ENCODE measurements at regions not wholly inside any gene's neighbourhood (a gene's known extent, or its start where the extent isn't known, plus 50 kb on each side); places are given as distances from the start of the nearest gene placed in this dataset.

DNA sequence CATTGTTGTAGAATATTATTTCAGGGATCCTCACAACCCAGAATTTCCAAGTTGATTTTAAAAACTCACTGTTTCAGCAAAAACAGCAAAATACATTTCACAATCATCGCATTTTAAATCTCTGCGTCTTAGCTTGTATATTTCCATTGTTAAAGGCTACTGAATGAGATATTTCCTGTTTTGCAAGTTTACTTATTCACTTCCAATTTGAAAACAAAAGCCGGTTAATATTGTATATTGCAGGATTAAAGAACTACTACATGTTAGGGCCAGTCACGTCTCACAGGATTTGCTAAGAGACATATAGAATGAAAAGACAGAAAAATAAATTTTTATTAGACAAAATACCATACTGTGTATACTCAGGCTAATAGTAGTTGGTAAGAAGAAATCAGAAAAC, 395.9 kb upstream of the CDH9 start:
- TF ChIP-seq, protein P1, sequence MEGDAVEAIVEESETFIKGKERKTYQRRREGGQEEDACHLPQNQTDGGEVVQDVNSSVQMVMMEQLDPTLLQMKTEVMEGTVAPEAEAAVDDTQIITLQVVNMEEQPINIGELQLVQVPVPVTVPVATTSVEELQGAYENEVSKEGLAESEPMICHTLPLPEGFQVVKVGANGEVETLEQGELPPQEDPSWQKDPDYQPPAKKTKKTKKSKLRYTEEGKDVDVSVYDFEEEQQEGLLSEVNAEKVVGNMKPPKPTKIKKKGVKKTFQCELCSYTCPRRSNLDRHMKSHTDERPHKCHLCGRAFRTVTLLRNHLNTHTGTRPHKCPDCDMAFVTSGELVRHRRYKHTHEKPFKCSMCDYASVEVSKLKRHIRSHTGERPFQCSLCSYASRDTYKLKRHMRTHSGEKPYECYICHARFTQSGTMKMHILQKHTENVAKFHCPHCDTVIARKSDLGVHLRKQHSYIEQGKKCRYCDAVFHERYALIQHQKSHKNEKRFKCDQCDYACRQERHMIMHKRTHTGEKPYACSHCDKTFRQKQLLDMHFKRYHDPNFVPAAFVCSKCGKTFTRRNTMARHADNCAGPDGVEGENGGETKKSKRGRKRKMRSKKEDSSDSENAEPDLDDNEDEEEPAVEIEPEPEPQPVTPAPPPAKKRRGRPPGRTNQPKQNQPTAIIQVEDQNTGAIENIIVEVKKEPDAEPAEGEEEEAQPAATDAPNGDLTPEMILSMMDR (IDR thresholded peaks at IDR 0.05): no peak
- no peak for TF ChIP-seq POLR2A (IDR thresholded peaks at IDR 0.05)

All from body of pancreas (tissue), 4 donors.